ENCODE measurements at regions not wholly inside any gene's neighbourhood (a gene's known extent, or its start where the extent isn't known, plus 50 kb on each side); places are given as distances from the start of the nearest gene placed in this dataset.

DNA sequence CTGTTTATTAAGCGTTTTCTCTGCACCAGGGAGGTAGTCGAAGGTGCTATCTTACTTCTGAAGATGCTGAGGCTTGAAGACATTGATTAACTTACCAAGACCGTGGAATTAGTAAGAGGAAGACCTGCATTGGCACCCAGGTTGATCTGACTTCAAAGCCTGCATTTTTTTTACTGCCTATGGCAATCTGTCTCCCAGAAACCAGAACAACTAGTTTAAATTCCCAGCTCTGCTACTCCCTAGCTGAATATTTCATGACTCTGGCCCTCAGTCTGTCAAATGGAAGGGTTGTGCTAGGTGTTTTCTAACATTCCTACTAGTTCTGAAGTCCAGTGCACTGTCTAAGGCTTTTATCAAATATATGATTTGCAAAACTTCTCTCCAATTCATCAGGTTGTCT lies 52.0 kb upstream of the GRAMD1B start:
- no peak overlapping the region for H3K4me3 ChIP-seq
- TF ChIP-seq, protein P1, sequence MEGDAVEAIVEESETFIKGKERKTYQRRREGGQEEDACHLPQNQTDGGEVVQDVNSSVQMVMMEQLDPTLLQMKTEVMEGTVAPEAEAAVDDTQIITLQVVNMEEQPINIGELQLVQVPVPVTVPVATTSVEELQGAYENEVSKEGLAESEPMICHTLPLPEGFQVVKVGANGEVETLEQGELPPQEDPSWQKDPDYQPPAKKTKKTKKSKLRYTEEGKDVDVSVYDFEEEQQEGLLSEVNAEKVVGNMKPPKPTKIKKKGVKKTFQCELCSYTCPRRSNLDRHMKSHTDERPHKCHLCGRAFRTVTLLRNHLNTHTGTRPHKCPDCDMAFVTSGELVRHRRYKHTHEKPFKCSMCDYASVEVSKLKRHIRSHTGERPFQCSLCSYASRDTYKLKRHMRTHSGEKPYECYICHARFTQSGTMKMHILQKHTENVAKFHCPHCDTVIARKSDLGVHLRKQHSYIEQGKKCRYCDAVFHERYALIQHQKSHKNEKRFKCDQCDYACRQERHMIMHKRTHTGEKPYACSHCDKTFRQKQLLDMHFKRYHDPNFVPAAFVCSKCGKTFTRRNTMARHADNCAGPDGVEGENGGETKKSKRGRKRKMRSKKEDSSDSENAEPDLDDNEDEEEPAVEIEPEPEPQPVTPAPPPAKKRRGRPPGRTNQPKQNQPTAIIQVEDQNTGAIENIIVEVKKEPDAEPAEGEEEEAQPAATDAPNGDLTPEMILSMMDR (IDR thresholded peaks at IDR 0.05), result no peak
- TF ChIP-seq POLR2A (IDR thresholded peaks at IDR 0.05), result no peak
- H3K27ac ChIP-seq, result no peak overlapping the region
- intact Hi-C loops (cut with DNase I), result no loop called here
- no peaks in the 10 kb centered on the region for H3K9me3 ChIP-seq
- no peaks in the 10 kb centered on the region for H3K36me3 ChIP-seq
- 40 to 52% methylated on average over 3 of the region's 3 CpGs for WGBS, 2 donors
- no peak for DNase-seq
- peaks cover 0 to 11% (median 0%) of the 10 kb centered on the region in 3 donors for H3K4me1 ChIP-seq
- H3K27me3 ChIP-seq, result peaks cover 0 to 6% (median 0%) of the 10 kb centered on the region in 4 donors

DNA sequence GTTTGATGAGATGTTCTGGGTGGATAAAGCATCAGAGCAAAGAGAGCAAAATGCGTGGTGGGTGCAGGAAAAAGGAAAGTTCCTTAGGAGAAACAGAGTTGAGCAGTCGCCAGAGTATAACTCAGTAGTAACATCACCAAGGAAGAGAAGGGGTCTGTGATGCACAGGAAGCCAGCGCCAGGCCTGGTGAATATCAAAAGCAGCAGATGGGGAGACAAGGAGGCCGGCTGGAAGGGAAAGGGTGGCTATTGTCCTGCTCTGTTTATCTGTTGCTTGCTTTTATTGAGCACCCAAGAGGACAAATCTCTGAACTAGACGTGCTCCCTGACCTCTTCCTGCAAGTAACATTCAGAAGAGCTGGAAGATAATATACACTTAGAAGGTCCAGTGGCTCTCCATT lies 52.7 kb upstream of the GRAMD1B start:
- intact Hi-C loops (cut with DNase I), result no loop called here
- Histone ChIP-seq H3K9me3 (no peaks in the 10 kb centered on the region), H3K27me3 (peaks cover 0 to 6% (median 0%) of the 10 kb centered on the region in 4 donors), H3K36me3 (no peaks in the 10 kb centered on the region), H3K27ac (no peak overlapping the region), H3K4me1 (peaks cover 0 to 11% (median 0%) of the 10 kb centered on the region in 3 donors), H3K4me3 (no peak overlapping the region)
- TF ChIP-seq POLR2A (IDR thresholded peaks at IDR 0.05), result no peak
- 70 to 78% methylated on average over 5 of the region's 5 CpGs for WGBS, 2 donors
- DNase-seq, result no peak

DNA sequence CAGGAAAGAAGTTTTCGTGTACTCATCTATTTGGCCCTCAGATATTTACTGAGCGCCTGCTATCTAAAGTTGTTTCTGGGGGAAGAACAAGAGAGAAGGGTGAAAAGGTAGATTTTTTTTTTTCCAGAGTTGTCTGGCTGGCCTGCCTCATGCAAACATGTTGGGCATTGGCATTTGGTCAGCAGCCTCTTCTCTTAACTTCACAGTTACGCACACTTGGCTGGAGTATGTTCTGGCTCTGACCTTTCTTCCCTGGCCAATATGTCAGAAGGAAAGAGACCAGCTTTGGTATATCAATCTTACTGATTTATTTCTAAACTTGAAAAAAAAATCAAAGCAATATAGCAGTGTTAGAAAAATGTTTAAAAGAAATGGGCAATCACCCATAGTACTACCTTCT lies 54.2 kb upstream of the GRAMD1B start:
- no peak for DNase-seq
- no peak overlapping the region for H3K4me3 ChIP-seq
- 85 to 86% methylated on average over 3 of the region's 3 CpGs for whole genome bisulfite sequencing, 2 donors
- H3K27me3 ChIP-seq, result peaks cover 0 to under 1% (median 0%) of the 10 kb centered on the region in 4 donors
- H3K36me3 ChIP-seq, result no peaks in the 10 kb centered on the region
- intact Hi-C loops (cut with DNase I), result no loop called here
- H3K4me1 ChIP-seq, result peaks cover 0 to 11% (median 0%) of the 10 kb centered on the region in 3 donors
- TF ChIP-seq, protein P1 (IDR thresholded peaks at IDR 0.05), result no peak
- TF ChIP-seq POLR2A (IDR thresholded peaks at IDR 0.05), result no peak
- no peaks in the 10 kb centered on the region for H3K9me3 ChIP-seq
- H3K27ac ChIP-seq, result no peak overlapping the region

DNA sequence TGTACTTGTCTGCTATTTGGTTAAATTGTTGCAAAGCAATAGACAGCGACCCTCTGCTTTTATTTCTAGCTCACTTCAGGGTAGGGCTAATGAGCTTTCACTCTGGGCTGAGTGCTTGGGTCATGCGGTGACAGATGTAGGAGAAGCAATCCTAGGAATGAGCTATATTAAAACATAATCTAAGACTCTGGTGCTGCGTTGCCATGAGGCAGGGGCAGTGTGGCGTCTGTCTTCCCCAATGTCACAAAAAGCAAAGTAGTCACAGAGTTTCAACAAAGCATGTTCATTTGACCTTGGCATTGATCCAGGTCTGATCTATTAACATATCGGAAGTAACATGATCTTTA lies 55.5 kb upstream of the GRAMD1B start:
- Histone ChIP-seq H3K36me3 (no peaks in the 10 kb centered on the region), H3K27me3 (no peaks in the 10 kb centered on the region), H3K4me3 (no peak overlapping the region), H3K27ac (no peak overlapping the region), H3K4me1 (peaks cover 0 to 11% (median 0%) of the 10 kb centered on the region in 3 donors), H3K9me3 (no peaks in the 10 kb centered on the region)
- DNase-seq, result no peak
- TF ChIP-seq, protein P1 (IDR thresholded peaks at IDR 0.05), result no peak
- TF ChIP-seq POLR2A (IDR thresholded peaks at IDR 0.05), result no peak
- WGBS, 2 donors, result 78 to 87% methylated on average over 5 of the region's 5 CpGs
- intact Hi-C loops (cut with DNase I), result no loop called here

DNA sequence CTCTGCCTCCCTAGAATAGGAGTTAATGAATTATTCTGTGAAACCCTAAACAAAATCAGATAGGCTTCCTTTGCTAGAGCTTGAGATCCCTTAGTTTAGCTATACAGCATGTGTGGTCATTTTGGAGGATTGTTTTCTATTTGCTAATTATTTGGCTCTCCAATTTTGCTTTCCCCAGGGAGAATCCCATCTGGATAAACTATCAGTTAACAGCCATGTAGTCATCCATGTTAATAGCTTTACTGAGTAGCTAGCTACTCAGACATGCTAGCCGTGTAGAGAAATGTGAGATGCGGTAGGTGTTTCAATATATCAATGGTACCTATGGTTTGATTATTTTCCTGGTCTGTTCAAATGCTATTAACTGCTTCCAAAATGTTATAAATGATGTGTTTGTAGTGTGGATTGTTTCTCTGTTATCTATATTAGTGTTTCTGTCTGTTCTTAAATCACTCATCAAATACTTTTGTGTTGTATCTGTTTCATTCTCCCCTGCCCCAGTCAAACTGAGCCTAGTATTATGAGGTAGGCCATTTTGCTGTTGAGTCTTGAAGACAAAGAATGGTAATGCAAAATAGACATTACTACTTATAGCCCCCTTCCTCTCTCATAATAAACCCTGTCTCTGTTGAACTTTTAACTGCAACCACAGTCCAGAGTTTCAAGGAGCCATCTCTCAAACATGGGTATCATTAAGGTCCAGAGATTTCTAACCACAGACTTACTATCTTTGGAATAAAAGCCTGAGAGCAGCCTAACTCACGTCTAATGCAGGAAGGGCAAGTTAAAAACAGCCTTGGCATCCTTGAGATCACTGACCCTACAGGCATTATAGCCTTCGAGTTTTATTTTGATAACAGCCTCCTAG lies 56.1 kb upstream of the GRAMD1B start:
- Histone ChIP-seq H3K27me3 (no peaks in the 10 kb centered on the region), H3K4me3 (no peak overlapping the region), H3K27ac (no peak overlapping the region), H3K36me3 (no peaks in the 10 kb centered on the region), H3K9me3 (no peaks in the 10 kb centered on the region), H3K4me1 (peaks cover 0 to 11% (median 0%) of the 10 kb centered on the region in 3 donors)
- no peak for TF ChIP-seq POLR2A (IDR thresholded peaks at IDR 0.05)
- TF ChIP-seq, protein P1 (IDR thresholded peaks at IDR 0.05), result no peak
- intact Hi-C loops (cut with DNase I), result no loop called here
- 69 to 81% methylated on average over 4 of the region's 4 CpGs for WGBS, 2 donors
- DNase-seq, result no peak

Data from esophagus squamous epithelium (tissue), 5 donors.